ENCODE measurements at regions not wholly inside any gene's neighbourhood (a gene's known extent, or its start where the extent isn't known, plus 50 kb on each side); places are given as distances from the start of the nearest gene placed in this dataset.

GRCh38 chr6:138716013-138716412 is 57.6 kb upstream of the CCDC28A start:
- intact Hi-C loops (cut with DNase I): no loop called here
- Histone ChIP-seq H3K9me3 (no peaks in the 10 kb centered on the region), H3K36me3 (no peaks in the 10 kb centered on the region), H3K4me3 (no peak overlapping the region), H3K4me1 (replicated peaks) (no peaks in the 10 kb centered on the region), H3K27me3 (replicated peaks; ENCODE audit: insufficient read depth) (no peaks in the 10 kb centered on the region), H3K27ac (no peak overlapping the region)
- TF ChIP-seq, protein P1, sequence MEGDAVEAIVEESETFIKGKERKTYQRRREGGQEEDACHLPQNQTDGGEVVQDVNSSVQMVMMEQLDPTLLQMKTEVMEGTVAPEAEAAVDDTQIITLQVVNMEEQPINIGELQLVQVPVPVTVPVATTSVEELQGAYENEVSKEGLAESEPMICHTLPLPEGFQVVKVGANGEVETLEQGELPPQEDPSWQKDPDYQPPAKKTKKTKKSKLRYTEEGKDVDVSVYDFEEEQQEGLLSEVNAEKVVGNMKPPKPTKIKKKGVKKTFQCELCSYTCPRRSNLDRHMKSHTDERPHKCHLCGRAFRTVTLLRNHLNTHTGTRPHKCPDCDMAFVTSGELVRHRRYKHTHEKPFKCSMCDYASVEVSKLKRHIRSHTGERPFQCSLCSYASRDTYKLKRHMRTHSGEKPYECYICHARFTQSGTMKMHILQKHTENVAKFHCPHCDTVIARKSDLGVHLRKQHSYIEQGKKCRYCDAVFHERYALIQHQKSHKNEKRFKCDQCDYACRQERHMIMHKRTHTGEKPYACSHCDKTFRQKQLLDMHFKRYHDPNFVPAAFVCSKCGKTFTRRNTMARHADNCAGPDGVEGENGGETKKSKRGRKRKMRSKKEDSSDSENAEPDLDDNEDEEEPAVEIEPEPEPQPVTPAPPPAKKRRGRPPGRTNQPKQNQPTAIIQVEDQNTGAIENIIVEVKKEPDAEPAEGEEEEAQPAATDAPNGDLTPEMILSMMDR (IDR thresholded peaks at IDR 0.05): no peak
- TF ChIP-seq POLR2AphosphoS5 (IDR thresholded peaks at IDR 0.05) (no peak), POLR2A (IDR thresholded peaks at IDR 0.05) (no peak)
- WGBS: 79% methylated on average over 1 of the region's 1 CpG
- DNase-seq (ENCODE audit: low spot score): no peak

DNA sequence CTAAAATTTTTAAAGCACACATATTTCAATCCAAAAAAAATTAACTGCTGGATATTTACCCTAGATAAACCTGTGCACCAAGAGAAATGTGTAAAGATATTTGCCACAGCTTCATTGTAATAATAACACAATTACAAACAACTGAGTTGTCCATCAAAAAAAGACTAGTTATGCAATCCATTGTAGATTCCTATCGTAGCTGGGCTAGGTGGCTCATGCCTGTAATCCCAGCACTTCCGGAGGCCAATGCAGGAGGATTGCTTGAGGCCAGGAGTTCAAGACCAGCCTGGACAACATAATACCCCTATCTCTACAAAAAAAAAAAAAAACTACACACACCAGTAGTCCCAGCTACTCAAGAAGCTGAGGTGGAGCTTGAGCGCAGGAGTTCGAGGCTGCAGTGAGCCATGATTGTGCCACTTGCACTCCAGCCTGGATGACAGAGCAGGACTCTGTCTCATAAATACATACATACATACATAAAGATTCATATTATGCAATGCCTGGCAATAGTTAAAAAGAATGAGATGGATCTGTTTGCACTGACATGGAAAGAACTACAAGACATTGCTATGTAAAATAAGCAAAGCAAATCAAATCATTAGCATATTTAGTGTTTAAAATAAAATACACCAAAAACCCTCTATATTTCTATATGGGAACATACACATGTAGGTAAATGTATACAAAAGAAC is 56.5 kb upstream of the CCDC28A start:
- 93% methylated on average over 4 of the region's 4 CpGs for WGBS
- no peak for DNase-seq (ENCODE audit: low spot score)
- no peak for TF ChIP-seq POLR2A (IDR thresholded peaks at IDR 0.05)
- TF ChIP-seq, protein P1 (IDR thresholded peaks at IDR 0.05): no peak
- TF ChIP-seq POLR2AphosphoS5 (IDR thresholded peaks at IDR 0.05): no peak

GRCh38 chr6:138719011-138719635 is 54.4 kb upstream of the CCDC28A start:
- intact Hi-C loops (cut with DNase I): no loop called here
- Histone ChIP-seq H3K4me1 (replicated peaks) (no peaks in the 10 kb centered on the region), H3K27ac (no peak overlapping the region), H3K27me3 (replicated peaks; ENCODE audit: insufficient read depth) (no peaks in the 10 kb centered on the region), H3K4me3 (no peak overlapping the region), H3K9me3 (no peaks in the 10 kb centered on the region), H3K36me3 (no peaks in the 10 kb centered on the region)
- TF ChIP-seq POLR2A (IDR thresholded peaks at IDR 0.05): no peak
- TF ChIP-seq, protein P1 (IDR thresholded peaks at IDR 0.05): no peak
- WGBS: 64% methylated on average over 3 of the region's 3 CpGs
- DNase-seq (ENCODE audit: low spot score): no peak

More for the DNA sequence above, 56.5 kb upstream of the CCDC28A start:
- Histone ChIP-seq H3K27me3 (replicated peaks; ENCODE audit: insufficient read depth) (no peaks in the 10 kb centered on the region), H3K4me1 (replicated peaks) (no peaks in the 10 kb centered on the region), H3K9me3 (no peaks in the 10 kb centered on the region), H3K4me3 (no peak overlapping the region), H3K36me3 (no peaks in the 10 kb centered on the region), H3K27ac (no peak overlapping the region)
- intact Hi-C loops (cut with DNase I): no loop called here

DNA sequence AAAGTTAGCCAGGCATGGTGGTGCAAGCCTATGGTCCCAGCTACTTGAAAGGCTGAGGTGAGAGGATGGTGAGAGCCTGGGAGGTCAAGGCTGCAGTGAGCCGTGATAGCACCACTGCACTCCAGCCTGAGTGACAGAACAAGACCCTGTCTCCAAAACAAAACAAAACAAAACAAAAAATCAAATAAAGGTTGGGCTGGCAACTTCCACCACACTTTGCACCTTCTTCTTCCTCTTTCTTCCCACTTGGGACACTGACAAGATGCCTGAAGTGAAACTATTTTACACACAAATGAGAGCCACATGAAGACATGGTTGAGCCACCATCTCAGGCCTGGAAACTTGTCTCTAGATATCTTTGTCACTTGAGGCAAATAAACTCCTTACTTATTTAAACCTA is 53.8 kb upstream of the CCDC28A start:
- Histone ChIP-seq H3K4me1 (replicated peaks) (no peaks in the 10 kb centered on the region), H3K9me3 (no peaks in the 10 kb centered on the region), H3K36me3 (no peaks in the 10 kb centered on the region), H3K4me3 (no peak overlapping the region), H3K27ac (no peak overlapping the region), H3K27me3 (replicated peaks; ENCODE audit: insufficient read depth) (no peaks in the 10 kb centered on the region)
- 83% methylated on average over 1 of the region's 1 CpG for WGBS
- intact Hi-C loops (cut with DNase I): no loop called here
- no peak for TF ChIP-seq POLR2AphosphoS5 (IDR thresholded peaks at IDR 0.05)
- no peak for TF ChIP-seq POLR2A (IDR thresholded peaks at IDR 0.05)
- TF ChIP-seq, protein P1 (IDR thresholded peaks at IDR 0.05): no peak
- no peak for DNase-seq (ENCODE audit: low spot score)
